ENCODE measurements at regions not wholly inside any gene's neighbourhood (a gene's known extent, or its start where the extent isn't known, plus 50 kb on each side); places are given as distances from the start of the nearest gene placed in this dataset.

- DNase-seq (ENCODE audit: low spot score): no peak
Observed at GRCh38 chr18:7288544-7288943, 57.7 kb downstream of the LRRC30 start.

DNA sequence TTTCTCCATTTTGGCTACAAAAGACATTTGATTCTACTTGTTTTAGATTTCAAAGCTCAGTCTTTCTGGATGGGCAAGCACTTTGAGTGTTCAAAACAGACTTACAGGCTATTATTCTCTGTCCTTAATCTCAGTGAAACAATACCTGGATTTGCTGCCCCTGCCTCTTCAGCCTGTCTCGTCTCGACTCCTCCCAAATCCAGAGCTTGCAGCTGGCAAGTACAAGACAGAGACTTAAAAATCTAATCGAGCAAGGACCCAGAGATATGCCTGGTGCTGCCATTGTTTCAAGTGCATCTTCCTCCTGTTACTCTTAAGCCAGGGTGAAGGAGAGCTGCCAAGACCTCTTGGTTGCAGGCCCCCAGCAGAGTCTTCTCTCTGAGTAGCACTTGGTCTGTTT lies 59.2 kb downstream of the LRRC30 start:
- DNase-seq (ENCODE audit: low spot score): no peak

- no peak for DNase-seq (ENCODE audit: low spot score)
Observed at GRCh38 chr18:7291046-7291445, 60.2 kb downstream of the LRRC30 start.

DNA sequence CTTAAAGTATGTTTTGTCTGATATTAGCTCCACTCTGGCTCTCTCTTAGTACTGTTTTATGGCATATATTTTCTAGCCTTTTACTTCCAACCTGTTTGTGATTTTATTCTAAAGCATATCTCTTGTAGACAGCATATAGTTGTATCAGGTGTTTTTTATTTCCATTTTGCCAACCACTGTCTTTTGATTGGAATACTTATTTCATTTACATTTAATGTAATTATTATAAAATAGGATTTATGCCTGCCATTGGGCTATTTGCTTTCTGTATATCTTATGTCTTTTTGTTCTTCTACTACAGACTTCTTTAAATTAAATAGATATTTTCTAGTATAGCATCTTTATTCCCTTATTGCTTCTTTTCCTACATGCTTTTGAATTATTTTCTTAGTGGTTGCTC lies 67.3 kb downstream of the LRRC30 start:
- no peak for DNase-seq (ENCODE audit: low spot score)

- no peak for DNase-seq (ENCODE audit: low spot score)
Observed at GRCh38 chr18:7301094-7301493, 70.2 kb downstream of the LRRC30 start.

GRCh38 chr18:7303316-7304060 lies 72.6 kb downstream of the LRRC30 start:
- DNase-seq (ENCODE audit: low spot score): no peak

DNA sequence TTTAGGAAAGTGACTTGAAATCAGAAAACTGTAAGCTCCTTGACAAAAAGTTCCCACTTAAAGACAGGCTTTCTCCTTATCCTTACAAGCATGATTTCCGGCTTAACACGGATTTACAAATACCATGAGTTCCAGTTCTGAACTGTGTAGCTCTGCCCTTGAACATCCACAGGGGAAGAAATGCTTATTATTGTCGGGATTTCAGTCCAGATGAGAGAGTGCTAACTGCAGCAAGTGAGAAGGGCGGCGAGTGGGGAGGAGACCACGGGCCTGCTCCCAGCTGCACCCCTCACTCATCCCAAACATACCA lies 73.1 kb downstream of the LRRC30 start:
- no peak for DNase-seq (ENCODE audit: low spot score)

GRCh38 chr18:7305416-7305815 lies 74.5 kb downstream of the LRRC30 start:
- DNase-seq (ENCODE audit: low spot score): no peak

DNA sequence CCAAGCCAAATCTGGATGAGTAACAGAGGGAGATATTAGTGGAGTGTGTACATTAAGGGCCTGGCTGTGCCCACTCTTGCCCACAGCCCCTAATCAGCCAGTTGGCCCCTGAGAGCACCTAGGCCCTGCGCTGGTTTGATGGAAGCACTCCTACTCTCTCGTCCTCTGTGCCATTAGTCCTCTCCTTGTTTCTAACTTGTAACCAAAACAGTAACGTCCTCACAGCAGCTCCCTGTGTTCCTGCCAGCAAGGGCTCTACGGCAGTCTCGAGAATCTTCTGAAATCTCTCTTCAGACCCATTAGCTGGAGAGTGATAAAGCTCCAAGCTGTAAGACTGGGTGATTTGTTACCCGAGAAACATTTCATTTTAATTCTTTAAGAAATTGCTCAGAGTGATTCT lies 76.1 kb downstream of the LRRC30 start:
- no peak for DNase-seq (ENCODE audit: low spot score)

- no peak for DNase-seq (ENCODE audit: low spot score)
Observed at GRCh38 chr18:7307526-7307925, 76.6 kb downstream of the LRRC30 start.

- DNase-seq (ENCODE audit: low spot score): peak; percentile 23
Observed at GRCh38 chr18:7317804-7318231, 86.9 kb downstream of the LRRC30 start.

- no peak for DNase-seq (ENCODE audit: low spot score)
Observed at GRCh38 chr18:7319161-7319560, 88.3 kb downstream of the LRRC30 start.

- no peak for DNase-seq (ENCODE audit: low spot score)
Observed at GRCh38 chr18:7321831-7322230, 90.9 kb downstream of the LRRC30 start.

- DNase-seq (ENCODE audit: low spot score): no peak
Observed at GRCh38 chr18:7322817-7323485, 92.1 kb downstream of the LRRC30 start.

DNA sequence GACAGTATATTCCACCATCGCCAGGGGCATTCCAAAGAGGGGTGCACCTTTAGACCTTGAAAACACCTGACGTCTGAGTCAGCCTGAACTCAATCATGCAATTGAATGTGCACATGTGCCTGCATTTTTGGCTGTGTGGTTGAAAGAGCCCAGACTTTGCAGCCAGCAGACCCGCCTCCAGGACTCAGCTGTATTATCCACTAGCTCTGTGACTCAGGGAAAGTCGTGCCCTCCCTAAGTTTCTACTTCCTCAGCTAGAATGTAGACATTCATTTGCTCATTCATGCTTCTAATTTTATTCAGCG lies 94.2 kb downstream of the LRRC30 start:
- no peak for DNase-seq (ENCODE audit: low spot score)

- no peak for DNase-seq (ENCODE audit: low spot score)
Observed at GRCh38 chr18:7329016-7329415, 98.1 kb downstream of the LRRC30 start.

DNA sequence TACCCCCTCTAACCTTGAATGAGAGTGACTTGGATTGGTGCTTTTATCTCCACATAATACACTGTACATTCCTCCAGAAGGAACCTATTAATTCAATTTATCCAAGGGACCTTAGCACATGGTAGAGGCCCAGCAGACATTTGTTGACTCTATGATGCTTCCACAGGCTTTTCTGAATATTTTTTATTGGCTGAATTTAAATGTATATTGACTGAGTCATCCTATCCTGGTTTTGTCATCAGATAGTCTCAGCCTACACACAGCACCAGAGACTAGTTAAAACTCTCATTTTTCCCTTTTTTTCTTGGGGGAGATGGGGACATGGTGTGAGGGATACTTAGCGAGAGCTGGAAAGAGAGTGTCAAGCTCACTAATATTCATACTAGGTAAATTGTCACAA lies 101.6 kb downstream of the LRRC30 start:
- no peak for DNase-seq (ENCODE audit: low spot score)

DNA sequence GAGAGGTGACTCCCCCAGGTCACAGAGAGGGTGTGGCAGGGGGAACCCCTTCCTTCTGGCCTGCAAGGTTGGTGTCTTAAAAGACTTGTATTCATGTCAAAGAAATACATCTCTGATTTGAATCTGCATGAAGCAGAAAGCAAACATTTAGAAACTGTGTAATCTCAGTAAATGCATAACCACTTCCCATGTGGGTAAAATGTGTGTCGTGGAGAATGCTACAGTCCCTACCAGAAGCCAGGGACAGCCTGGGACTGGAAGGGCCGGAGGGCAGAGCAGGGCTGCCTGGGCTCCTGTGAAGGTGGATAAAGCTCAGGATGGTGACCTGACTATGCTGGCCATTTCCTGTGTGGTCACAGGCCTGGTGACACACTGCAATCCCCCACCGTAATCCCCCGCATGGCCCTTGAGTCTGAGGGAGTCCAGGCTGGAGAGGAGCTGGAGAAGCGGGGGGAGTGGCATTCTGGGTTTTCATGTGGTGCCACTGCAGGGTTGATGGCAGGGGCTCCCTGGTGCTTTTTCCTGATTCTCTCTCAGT lies 102.2 kb downstream of the LRRC30 start:
- no peak for DNase-seq (ENCODE audit: low spot score)

DNA sequence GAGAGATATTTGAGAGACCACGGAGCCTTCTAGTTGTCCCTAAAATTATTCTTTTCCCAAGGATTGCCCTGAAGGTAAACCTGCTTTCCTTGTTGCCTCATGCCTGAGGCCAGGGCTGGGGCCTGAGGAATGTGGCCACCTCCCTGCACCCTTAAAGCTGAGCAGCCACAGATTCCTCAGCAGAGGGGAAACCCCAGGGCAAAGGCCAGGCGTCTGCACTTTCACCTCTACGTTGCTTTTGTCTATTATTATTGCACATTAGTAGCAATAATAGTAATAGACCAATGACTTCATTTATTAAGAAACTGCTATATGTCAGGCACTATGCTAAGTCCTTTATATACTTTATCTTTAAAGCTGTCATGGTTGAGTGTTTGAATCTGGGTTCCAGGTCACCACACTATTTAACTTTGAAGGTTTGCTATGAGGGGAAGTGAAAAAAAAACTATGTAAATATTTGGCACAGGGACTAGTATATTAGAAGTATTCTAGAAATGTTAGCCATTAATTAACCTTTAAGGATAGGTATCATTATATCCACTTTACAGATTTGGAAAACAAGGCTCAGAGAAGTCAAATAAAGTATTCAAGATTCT lies 104.2 kb downstream of the LRRC30 start:
- DNase-seq (ENCODE audit: low spot score): no peak

DNA sequence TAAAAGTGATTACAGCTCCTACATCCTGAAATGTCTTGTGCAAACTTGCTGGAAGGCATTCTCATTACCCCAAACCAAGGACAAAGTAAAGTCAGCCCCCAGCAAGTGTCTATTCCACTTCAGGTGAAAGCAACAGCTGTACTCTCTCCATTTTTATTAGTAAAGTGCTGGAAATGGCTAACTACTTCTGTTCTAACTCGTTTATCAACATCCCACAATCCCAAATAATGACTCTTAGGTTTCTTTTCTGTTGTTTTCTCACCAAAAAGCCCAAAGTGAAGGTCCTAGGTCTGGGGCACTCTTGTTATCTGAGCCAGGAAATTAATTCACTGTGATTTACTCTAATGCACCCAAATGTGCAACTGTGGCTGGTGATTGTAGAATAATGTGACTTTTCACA lies 105.7 kb downstream of the LRRC30 start:
- no peak for DNase-seq (ENCODE audit: low spot score)

DNA sequence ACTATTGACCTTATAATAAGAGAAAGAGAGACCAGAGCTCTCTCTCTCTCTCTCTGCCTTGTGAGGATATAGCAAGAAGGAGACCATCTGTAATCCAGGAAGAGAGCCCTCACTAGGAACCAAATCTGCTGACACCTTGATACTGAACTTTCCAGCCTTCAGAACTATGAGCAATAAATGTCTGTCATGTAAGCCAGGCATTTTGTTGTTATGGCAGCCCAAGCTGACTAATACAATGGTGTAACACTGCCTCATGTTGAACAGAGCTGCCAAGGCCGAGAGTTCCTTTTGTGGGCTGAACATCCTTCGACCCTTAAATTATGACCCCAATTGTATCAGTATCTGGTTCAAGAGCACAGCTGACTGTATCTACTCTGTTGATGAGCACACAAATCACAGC lies 108.0 kb downstream of the LRRC30 start:
- DNase-seq (ENCODE audit: low spot score): no peak

DNA sequence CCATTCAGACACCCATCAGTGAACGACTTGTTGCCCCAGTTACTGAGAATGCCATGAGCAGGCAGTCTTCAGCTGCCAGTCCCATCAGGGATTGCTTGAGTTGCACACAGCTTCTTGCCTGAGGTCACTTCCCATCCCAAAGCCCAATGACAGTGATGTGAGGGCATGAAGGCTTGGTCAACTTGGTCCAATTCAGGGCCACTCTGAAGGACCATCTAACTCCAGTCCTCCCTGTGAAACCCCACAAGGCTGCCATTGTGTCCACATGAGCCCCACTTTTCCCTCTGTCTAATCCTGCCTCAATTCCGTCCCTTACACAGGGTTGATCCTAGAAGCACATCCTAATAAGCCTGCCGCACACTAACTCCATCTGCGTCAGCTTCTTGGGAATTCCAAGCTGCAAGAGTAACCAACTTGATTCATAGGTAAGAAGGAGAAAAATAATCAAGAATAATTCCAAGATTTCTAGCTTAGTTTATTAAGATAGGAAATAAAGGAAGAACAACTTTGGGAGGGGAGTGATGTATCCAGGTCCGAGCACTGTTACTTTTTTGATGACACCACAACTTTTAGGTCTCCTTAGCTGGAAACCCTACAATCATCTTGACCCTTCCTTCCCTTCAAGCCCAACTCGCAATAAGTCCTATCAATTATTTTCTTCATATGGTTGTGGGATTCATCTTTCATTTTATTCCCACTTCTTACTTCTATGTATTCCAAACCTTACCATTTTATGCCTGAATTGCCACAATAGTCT lies 110.9 kb downstream of the LRRC30 start:
- no peak for DNase-seq (ENCODE audit: low spot score)

Measured in A172 (cell line).